NOMO-1 treated with DMSO at 0.1 percent for 48 hours (cell line): ENCODE measurements at regions not wholly inside any gene's neighbourhood (a gene's known extent, or its start where the extent isn't known, plus 50 kb on each side); places are given as distances from the start of the nearest gene placed in this dataset.

Source experiments
- DNase-seq: peaks from one replicate; lab custom pipeline; 2025; ENCODE audit not compliant: unreplicated experiment; lab: John Stamatoyannopoulos, UW

DNA sequence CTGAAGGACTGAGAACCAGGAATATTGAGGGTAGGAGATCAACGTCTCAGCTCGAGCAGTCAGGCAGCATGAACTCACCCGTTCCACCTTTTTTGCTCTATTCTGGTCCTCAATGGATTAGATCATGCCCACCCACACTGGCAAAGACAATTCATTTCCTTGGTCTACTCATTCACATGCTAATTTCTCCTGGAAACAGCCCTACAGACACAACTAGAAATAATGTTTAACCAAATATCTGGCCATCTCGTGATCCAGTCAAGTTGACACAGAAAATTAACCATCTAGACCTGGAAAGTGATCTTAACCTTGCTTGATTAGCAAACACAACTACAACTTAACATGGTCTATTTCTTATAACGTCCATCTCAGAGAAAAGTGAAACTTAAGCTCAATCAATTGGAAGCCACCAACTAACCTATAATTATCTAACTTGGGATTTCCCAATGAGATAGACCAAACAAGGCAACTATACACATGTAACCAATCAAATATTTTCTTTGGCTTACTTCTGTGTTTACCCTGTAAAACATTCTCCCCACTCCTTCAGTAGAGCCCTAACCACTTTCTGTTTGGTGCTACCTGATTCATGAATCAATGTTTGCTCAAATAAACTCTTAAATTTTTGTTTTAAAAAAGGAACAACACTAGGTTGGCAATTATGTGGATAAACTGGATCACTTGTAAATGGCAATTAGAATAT is 69.7 kb upstream of the MAMLD1 start:
- no peak for DNase-seq

DNA sequence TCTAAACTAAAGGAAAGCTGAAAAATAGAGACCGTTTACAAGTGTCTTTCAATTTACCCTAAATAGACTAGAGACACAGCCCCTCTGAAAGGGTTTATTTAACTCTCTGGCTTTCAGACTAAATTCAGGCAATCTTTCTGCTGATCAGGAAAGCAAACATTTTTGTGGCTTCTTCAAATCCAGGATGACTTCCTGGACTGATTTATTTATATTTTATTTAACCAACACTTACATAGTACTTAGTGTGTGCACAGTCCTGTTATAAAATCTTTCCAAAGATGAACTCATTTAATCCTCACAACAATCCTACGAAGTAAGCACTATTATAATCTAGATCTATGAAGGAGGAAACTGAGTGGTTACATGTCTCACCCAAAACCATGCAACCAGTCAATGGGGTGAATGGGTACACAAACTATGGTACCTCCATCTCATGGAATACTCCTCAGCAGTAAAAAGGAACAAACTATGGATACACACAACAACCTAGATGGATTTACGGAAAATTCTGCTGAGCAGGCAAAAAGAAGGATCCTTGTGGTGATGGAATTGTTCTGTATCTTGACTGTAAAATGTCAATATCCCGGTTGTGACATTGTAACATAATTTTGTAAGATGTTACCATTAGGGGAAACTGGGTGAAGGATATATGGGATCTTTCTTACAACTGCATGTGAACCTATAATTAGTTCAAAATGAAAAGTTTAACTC is 64.1 kb upstream of the MAMLD1 start:
- no peak for DNase-seq

DNA sequence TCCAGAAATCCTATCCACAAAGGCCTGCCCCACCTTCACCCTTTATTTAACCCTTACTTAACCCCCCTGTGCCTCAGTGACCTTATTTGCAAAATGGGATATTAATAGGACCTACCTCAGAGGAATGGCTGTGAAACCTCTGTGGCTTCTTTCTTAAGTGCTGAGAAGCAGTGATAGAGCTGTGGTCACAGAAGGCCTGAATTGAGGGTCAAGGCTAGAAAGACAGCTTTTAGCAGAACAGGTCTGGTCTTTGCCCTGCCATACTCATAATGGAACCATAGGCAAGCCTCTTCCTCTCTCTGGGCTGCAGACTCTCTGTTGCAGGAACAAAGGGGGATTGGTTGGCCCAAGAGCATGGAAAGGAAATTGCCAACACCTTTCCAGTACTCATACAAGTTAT is 63.5 kb upstream of the MAMLD1 start:
- no peak for DNase-seq

DNA sequence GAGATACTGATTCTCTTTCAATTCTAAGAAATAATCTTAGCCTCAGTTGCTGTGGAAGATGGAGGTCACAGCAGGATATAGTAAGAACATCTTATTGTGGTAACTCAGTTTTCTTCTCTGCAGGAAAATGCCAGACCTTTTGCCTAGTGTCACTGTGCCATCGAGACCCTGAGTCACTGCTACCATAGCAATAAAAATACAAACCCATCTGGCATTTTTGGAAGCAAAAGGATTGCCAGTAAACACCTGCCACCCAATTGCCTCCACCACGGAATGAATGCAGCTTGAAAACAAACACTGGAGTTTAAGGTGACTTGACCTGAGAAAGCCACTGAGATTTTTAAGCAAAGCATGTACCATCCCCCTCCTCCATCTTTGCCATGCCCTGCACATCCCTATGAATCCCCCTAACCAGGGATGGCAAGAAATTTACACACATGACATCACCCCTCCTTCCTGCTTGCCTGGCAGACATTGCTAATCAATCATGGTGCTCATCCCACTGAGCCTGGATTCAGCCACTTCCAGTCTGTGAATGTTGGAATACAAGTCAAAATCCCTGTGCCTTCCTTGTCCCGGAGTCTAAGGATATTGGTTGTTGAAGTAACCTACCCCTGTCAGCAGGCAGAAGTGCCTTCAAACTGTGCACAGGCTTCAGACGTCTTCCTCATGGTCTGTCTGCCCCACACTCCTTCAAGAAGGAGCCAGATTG is 59.6 kb upstream of the MAMLD1 start:
- no peak for DNase-seq

DNA sequence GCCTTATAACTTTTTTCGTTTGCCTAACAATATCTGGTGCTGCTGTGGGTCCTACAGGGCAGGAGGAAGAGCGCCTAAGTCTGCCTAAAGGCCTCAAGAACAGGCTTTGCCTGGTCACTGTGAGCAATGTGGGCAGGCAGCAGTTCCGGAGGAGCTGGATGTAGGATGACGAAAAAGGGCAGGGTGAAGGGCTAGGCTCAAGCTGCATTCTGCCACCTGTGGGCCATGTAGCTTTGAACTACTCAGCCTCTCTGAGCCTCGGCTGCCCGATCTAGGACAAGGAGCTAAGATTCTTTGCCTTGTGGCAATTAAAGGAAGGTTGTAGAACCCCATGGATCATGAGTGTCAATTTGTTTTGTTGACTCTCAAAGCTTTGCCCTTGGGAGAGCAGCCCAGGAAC is 57.1 kb upstream of the MAMLD1 start:
- no peak for DNase-seq

DNA sequence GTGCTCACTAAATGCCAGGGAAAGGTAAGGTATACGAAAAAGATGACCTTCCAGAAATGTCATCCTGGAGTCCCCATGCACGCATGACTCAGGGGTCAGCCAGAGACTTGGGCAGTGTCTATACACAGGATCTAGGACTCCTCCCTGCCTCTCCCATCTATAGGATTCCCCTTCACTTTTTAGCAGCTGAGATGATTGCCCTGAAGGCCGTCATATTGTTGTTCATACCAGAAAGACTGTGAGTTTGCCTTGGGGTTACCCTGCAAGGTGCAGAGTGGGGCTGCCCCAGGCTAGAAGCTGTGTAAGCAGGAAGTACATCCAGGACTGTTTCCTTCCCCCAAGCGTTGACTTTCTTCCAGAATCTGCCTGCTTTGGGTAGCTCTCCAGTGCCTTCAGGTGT is 55.1 kb upstream of the MAMLD1 start:
- DNase-seq = no peak

DNA sequence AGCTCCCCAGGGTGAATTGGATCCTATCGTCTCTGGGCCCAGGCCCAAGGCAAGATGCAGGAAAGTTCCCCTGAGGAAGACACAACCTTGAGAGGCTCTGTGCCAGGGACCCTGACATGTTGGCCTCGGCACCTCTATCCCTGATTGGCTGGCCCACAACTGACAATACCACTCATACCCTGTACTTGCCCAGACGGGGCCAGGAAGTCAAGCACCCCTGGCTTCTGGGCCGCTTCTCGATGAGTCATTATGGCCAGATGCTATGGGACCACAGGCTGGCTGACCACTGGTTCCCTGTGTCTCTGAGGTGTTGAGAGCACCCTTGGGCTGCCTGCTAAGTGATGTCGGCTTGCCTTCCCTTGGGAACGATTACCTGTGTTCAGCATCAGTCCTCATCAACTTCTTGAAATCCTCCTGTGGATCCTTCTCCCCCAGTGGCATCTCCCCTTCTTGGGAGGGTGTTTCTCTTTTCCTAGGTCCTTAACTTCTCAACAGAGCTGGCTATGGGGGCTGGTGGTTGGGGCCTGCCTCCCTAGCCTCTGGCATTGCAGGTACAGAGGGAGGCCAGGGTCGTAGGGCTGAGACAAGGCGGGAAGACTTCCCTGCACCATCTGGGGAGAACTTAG is 54.5 kb upstream of the MAMLD1 start:
- no peak for DNase-seq

DNA sequence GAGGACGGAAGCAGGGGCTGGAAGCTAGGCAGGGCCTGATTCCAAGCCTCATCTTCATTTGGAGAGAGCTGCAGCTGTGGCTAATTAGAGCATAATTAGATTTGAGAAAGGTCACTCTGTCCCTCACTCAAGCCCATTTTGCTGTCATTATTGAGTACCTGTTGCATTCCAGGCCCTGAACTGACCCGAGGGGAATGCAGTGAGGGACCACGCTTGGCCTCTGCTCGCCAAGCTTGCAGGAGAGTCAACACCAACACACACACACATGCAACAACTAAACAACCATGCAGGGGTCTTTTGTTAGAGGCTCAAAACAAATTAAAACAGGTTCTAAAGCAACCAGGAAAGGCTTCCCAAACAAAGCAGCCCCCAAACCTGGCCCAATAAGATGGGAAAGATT is 52.7 kb upstream of the MAMLD1 start:
- no peak for DNase-seq

DNA sequence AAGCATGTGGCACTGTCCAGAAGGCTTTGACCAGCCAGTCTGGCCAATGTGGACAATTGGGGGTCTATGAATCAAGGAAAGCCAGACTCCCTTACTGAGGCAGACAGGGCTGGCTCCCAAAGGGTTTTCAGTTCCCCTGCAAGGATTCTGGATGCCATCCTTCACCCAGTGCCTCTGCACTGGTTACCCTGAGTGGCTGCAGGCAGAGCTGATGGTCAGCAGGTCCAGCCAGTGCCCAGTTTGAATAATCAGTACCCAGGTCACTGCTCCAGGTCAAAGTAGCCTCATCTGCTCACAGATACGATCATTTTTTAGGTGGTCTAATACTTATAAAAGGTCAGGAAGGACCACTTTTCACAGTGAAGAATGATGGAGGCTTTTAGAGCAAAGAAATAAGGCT is 52.2 kb upstream of the MAMLD1 start:
- no peak for DNase-seq

DNA sequence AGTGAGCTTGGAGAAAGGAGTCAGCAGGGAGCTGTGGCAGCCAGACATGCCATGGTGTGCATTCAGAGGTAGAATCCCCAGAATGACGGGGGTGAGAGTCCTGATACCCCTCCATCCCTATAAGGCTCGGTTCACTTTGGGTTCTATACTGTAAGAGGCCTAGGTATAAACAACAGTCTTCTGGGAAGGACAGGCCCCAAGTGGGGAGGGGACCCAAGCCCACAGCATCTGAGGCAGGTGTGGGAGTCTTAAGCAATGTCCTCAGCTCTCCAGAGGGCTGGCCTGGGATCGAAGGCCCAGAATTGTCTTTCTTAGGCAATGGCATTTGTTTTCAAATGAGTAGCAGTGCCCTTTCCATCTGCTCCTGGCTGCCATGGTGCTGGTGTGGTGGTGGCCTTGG is 50.2 kb upstream of the MAMLD1 start:
- no peak for DNase-seq
